Left lobe of liver (tissue), 2 donors: ENCODE measurements at regions not wholly inside any gene's neighbourhood (a gene's known extent, or its start where the extent isn't known, plus 50 kb on each side); places are given as distances from the start of the nearest gene placed in this dataset.
"Not testable (repeated sequence)": the region's sequence is repeated elsewhere in the genome, so short reads cannot be mapped to it uniquely, and the experiment has no call there.

Source experiments
- ATAC-seq: fragments of 200-7000 bp; cut with Tn5 transposase; one replicate; pipeline ENCODE4 v1.9.1; 2020; ENCODE audit warnings: mild to moderate bottlenecking, moderate library complexity
- DNase-seq: peaks from one replicate; pipeline ENCODE4 v3.0.0-alpha.2; 2020; ENCODE audit warnings: low spot score
- donor health status: DM: no; HTN: no; CAD: no; lungs with moderate emphysema.
- donor health status: DM: no; HTN: yes; CAD: no.

DNA sequence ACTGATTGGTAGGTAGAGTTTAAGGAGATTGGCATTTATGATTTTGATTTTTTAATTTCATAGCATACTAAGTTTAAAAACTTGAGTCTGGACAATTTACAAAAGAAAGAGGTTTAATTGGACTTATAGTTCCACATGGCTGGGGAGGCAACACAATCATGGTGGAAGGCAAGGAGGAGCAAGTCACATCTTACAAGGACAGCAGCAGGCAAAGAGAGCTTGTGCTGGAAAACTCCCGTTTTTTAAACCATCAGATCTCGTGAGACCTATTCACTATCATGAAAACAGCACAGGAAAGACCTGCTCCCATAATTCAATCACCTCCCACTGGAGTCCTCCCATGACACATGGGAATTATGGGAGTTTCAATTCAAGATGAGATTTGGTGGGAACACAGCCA, 630.9 kb upstream of the NR2F2 start:
- ATAC-seq = no peak
- no peak for DNase-seq

DNA sequence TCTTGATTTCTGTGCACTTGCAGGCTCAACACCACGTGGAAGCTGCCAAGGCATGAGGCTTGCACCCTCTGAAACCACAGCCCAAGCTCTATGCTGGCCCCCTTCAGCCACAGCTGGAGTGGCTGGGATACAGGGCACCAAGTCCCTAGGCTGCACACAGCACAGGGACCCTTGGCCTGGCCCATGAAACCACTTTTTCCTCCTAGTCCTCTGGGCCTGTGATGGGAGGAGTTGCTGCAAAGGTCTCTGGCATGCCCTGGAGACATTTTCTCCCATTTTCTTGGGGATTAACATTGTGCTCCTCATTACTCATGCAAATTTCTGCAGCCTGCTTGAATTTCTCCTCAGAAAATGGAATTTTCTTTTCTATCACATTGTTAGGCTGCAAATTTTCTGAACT, 629.8 kb upstream of the NR2F2 start:
- DNase-seq, ATAC-seq: not testable (repeated sequence)

DNA sequence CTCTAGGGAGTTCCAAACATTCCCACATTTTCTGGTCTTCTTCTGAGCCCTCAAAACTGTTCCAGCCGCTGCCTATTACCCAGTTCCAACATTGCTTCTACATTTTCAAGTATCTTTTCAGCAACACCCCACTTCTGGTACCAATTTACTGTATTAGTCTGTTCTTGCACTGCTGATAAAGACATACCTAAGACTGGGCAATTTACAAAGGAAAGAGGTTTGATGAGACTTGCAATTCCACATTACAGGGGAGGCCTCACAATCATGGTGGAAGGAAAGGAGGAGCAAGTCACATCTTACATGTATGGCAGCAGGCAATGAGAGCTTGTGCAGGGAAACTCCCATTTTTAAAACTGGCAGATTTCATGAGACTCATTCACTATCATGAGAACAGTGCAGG, 629.1 kb upstream of the NR2F2 start:
- DNase-seq (no peak), ATAC-seq (no peak)

DNA sequence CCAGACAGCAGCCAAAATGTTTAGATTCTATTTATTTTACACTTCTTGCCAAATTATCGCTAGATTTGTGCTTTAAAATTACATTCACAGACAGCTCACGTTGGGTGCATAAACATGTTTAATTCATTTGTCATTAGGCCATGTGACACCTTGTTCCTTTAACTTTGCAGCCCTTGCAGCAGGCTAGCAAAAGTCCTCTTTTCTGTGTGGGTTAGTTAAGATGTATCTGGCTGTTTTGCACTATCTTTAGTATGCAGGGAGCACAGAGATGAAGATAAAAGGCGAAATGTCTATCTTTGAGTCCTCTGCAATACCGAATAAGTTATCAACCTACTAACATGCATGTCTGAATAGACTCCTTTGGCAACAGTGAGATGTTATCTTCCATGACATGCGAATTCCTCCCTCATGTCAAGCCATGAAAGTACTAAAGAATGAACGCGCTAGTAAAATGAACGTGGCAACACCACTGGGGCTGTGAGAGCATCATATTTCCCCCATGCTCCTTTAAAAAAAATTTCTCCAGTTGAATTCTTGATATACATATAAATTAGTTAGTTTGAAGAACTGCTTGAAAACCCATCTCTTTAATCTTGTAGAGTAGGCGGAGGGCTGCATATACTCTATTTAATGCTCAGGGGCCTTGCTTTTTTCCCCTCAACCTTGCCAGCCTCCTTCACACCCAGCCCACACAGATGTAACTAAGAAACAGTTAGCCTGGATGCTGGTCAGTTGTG, 620.4 kb upstream of the NR2F2 start:
- DNase-seq (no peak), ATAC-seq (no peak)

DNA sequence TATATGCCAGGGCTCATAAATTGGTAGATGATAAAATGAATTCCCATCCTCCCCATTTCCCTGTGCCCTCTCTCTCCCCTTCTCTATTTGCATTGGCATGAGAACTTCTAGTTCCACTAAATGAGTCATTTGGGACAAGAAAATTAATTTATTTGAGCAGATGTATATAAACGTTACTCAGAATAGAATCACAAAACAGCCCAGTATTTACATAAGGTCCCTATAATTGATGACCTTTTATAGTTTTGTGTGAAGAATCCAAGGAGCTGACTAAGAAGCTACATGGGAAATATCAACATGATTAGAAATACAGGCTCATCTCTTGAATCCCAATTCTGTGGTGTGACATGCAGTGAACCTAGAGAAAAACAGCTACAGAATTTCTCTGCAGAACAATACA, 617.7 kb upstream of the NR2F2 start:
- no peak for ATAC-seq
- no peak for DNase-seq

DNA sequence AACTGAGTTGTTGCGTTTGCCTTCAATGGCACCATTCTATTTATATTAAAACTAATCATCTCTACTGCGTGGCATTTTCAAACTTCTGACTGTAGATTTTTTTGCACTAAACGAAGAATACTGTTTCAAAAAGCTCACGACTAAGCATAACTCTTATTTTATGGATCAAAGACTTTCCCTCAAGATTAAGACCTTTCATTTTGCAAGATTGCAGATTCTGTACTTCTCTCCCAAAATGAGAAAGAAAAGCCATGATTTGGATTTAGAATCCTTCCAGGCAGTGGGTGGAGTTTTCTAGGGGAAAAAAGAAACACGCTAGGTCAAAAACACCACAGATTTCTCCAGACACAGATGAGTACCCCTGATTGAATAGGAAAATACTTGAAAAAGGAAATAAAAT, 617.2 kb upstream of the NR2F2 start:
- DNase-seq (no peak), ATAC-seq (no peak)

DNA sequence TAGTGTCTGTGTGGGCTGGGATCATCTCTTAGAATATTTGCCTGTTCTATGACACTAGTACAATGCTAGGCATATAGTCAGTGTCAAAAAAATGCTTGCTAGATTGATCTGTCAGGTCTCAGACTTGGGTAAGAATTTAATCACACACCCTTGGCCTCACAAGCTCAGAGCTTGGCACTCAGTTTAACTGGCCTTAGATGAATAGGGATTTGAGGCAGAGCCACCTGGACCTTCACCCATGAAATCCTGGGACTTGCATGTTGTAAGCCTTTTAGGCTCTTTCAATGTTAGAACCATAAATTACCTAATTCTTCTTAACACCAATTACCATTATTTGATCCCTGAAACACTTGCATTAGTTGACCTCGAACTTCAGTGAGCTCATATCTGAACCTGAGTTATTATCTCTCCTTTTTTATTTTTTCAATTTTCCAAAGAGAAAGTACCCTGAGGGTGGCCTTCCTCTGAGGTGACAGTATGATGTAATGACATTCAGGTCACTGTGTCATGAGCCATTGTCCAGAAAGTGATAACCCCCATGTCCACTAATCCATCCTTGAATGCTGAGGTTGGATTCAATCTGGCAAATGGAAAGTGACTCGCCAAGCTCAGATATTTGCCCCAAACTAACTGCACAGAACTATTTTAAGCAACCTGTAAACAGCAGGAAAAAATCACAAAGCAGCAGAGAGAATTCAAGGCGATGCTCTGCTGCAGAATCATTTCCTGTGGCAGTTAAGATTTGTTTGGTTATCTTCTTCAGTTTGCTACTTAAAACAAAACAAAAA, 615.2 kb upstream of the NR2F2 start:
- peak; percentile 93 for ATAC-seq
- peak; percentile 67 for DNase-seq

DNA sequence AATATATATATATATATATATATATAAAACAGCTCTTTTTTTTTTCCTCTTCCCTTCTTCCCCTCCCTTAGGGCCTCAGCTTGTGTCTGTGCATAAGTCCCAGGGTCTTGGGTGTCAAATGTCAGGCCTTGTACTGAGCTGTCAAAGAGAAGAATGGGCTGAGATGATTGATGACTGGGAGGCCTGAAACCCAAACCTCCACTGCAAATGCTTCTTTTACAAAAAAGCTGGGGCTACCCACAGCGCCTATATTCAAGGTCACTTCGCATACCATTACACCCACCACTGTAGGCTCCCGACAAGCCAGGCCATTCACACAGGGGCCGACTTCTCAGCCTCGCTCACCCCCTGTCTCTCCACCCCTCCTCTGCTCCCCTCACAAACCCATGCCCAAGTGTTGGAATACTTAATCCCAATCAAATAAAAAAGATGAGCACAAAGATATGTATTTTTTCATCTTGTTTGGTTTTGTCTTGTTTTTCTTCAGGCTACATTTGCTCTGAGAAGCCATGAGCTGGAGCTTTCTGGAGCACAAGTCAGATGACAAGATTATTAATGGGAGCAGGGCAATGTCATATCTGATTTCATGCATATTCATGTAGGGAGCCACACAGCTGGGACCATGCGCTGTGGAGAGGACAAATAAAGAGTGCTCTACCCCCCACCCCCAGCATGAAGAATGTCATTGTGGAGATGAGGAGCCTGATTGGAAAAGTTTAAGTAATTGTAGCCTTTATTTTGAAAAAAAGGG, 614.4 kb upstream of the NR2F2 start:
- DNase-seq = no peak

DNA sequence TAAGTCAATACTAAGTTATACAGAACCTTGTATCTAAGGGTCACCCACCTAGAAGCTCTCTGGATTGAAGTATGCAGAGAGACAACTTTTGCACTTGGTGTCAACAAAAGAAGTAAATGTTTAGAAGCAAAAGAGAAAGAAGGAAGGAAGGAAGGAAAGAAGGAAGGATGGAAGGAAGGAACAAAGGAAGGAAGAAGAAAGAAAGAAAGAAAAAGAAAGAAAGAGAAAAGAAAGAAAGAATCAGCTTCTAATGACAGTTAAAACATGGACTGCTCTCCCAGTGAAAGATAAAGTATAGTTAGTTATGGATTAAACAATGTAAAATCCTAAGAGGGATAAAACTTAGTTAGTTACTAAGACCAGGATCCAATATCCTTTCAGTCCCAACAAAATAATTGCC, 613.8 kb upstream of the NR2F2 start:
- DNase-seq = no peak
- no peak for ATAC-seq

More for the DNA sequence above, 614.4 kb upstream of the NR2F2 start:
- ATAC-seq = no peak

DNA sequence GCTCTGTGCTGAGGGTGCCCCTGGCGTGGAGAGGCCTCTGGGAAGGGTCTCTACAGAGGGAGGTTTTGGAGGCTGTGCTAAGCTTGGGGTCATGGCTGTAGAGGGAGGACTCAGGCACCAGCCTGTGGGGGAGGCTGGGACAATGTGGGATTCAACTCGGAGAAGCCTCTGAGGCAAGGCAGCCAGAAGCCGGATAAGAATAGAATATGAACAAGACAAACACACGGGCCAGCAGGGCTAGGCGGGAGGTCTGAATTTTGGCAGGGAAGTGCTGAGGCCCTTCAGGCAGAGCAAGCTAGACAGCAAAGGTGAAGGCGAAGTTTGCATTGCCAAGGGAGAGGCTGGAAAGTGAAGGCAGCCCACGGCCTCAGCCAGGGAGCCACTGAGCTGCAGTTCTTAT, 612.1 kb upstream of the NR2F2 start:
- ATAC-seq (no peak), DNase-seq (no peak)

DNA sequence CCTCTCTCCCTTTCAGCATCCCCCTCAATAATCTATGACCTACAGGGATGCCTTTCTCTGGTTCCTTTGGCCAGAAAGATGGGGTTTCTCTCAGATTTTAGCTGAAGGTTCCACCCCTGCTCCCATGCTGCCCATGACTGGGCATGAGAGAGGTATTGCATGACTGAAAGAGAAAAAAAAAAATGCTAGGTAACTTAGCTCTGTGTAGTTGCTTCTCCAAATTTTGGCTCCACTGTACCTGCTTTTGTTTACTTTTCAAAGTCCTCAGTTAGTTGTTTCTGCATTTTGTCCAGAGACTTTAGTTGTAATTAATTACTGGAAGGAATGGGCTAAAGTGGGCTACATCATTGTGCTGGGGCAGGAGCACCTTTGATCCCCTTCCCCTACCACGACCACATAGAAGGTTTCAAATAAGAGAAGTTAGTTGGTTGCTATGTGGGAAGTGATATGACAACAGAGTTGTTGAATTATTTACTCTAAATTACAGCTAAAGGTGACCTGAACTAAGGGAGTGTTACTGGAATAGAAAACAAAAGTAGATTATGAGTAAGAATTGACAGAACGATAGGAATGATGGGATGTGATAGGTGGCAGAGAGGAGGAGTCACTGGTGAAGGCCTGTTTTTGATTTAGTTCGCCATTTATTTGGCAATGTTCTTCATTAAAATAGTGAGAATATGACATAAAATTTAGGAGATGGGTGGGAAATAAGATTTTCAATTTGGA, 605.4 kb upstream of the NR2F2 start:
- DNase-seq = no peak
- ATAC-seq = peak; percentile 95

DNA sequence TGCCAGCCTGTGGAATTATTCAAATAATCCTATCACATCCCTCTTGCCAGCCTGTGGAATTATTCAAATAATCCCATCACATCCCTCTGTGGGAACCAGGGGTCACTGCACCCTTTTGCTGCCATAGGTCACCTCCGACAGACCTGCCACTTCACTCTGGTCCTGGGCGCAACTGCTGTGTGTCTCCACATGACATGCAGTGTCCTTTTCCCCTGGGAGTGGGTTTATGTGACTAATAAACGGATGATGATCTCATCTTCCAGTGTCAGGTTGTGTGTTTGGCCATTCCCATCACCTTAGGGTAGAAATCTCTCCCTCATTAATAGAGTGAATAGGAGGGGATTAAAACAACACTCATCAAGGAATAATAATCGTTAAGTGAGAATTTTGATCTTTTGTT, 603.6 kb upstream of the NR2F2 start:
- ATAC-seq = no peak

DNA sequence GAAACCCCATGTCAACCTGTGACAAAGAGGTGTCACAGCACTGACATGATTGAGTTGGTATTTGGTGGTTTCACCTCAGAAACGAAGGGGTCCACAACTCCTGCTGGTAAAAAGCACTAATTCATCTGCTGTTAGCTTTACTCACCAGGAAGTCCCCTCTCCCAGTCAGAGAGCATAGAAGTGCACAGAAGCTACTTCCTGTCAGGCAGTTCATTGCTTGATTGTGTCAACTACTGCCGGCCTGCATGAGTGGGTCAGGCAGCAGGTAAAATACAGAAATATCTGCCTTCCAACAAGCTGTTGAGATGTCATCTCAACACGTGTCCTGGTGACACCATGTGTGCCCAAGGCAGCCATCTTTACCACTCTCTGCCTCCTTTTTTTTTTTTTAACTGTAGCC, 596.6 kb upstream of the NR2F2 start:
- DNase-seq = no peak
- no peak for ATAC-seq

More for the DNA sequence above, 603.6 kb upstream of the NR2F2 start:
- no peak for DNase-seq

DNA sequence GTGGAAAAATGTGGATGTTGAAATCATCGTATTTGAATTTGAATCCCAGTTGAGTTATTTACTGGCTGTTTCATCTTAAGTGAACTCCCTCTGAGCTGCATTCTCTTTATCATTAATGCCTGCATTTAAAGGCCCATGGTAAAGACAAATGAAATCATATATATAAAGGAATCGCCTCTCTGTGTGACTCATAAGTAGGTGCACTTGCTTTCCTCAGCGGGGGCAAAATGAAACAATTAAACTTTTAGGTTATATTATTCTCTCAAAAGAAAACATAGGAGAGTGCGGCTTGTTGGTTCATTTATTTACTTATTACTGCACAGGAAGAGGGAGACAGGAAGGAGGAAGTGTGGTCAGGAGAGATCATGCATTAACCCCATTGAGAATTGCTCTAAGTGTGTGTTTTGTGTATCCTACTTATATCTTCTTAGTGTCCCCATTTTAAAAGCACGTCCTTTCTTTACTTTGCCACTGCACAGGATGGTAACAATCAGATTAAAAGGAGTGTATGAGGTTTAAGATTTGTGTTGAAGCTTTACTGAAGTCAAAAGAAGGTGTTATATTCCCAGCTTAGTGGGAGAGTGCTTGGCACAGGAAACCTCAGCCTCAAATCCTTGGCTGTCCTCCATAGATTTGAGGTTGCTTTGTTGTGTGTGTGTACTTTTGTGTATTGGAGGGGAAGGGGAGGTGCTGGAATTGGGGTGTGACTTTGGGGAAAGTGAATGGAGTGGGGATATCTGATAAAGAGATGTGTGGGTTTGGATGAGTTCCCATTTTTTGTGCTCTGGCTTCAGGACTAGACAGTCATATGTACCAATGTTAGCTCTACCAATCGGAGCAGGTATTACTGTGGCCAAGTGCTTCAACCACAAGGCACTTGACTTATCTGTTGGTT, 595.8 kb upstream of the NR2F2 start:
- DNase-seq (no peak), ATAC-seq (no peak)

DNA sequence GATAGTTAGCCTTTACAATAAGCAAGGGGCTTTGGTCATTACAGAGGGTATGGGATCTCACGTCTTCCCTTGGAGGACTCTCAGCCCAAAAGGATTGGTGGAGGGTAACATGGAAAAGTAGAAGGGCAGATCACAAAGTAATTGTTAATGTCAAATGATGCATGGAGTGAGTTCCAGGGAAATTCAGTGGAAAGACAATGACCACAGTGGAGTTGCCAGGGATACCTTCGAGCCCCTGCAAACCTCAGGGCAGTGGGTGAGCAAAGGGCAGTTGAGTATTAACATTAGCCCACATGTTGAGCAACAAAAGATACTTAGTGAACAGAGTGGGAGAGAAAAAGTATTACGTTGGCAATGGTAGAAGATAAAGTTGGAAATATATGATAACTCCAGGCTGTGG, 593.4 kb upstream of the NR2F2 start:
- DNase-seq (no peak), ATAC-seq (no peak)

DNA sequence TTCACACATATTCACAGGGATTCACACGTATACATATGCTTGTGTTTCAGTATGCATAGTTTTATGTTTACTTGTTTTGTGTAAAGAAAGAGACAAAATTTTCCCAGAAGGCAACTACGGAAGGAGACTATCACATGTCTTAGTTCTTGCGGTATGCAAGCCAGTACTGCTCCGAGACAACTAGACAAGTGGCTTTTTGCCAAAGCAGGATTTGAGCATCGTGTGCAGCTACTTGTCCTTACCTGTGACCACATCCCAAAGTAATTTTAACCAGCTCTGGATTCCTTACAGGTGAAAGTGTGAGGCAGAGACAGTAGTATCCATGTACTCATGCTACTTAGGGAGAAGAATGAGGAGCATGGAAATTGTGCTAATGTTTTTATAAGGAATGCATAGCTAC, 591.4 kb upstream of the NR2F2 start:
- ATAC-seq = no peak
- no peak for DNase-seq

DNA sequence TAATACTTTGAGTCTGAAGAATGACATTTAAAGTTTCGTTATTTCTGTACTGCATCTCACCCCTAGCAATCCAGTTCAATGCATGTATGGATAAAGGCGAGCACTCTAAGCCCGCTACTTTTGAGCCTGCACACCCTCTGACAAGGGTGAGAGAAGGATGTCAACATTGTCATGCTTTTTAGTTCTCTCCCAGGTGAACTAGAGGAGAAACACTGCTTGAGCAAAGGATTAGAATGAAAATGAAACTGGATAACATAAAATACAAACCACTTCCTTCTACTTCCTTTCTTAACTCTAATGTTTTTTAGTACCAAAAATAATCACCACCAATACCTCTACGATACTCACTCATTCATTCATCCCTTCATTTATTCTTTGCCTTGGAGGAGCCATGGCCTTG, 588.7 kb upstream of the NR2F2 start:
- DNase-seq (no peak), ATAC-seq (no peak)

DNA sequence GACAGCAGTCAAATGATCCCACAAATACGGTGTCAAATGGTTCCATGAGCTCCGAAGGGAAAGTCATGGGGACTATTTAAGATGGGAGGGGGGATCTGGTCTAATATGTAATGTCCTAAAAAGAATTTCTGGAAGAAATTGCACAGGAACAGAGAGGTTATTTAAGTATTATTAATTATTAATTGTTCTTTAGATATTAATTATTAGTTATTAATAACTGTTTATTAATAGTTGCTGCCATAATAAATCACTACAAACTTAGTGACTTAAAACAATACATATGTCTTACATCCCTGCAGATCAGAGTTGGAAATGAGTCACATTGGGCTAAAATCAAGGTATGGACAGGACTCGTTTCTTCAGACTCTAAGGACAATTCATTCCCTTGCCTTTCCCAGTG, 588.2 kb upstream of the NR2F2 start:
- DNase-seq = no peak
- no peak for ATAC-seq

DNA sequence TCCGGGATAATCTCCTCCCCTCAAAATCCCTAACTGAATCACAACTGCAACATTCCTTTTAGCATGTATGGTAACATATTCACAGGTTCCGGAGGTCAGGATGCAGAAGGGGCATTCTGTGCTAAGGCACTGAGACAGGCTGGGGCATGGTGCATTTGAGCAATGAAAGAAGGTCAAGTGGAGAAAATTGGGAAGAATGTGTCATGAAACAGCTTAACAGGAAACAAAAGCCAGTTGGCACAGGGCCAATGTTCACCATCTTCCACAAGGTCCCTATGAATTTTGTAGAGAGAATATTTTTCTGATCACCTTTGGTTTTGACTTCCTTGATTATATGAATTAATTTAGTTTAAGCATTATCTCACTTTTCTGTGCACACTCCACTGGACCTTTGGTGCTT, 587.7 kb upstream of the NR2F2 start:
- ATAC-seq = no peak
- no peak for DNase-seq

DNA sequence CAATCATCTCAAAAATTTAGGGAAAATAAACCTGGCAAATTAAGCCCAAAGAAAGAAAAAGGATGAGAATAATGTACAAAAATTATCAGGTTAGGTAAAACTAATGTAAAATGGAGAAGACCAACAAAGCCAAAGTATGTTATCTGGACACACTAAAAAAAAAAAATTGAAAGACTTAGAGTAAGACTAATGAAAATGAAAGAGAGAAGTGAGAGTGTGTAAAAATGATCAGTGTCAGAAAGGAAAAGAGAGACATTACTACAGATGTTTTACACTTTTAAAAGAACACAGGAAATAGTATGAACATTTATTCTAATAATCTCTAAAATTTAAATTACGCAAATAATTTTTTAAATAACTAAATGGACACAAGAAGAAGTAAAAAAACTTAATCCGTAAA, 573.3 kb upstream of the NR2F2 start:
- no peak for ATAC-seq

More for the DNA sequence above, 573.3 kb upstream of the NR2F2 start:
- DNase-seq = no peak
